ENCODE measurements at regions not wholly inside any gene's neighbourhood (a gene's known extent, or its start where the extent isn't known, plus 50 kb on each side); places are given as distances from the start of the nearest gene placed in this dataset.
"Not testable (repeated sequence)": the region's sequence is repeated elsewhere in the genome, so short reads cannot be mapped to it uniquely, and the experiment has no call there.

DNA sequence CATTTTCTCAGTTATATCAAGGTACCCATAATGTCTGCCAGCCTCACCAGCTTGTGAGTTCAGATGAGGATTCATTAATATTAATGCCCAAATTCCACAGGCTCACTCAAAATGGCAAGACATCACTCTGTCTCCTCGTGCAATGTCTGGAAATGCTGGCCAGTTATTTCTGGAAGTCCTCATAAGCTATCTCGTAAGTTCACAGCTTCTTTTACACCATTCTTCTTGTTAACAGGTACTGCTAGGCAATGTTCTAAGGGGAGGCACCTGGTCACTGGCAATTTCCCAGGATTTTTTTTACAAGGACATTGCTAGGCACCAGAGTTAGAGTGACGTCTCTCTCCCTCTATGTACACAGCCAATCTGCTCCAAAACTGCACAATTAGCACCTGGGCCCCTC lies 80.2 kb upstream of the SEMA3C start:
- Histone ChIP-seq H4K20me1 (ENCODE audit: insufficient read depth, low read length) (no peaks in the 10 kb centered on the region), H3K79me2 (ENCODE audit: insufficient read depth, low read length) (no peaks in the 10 kb centered on the region), H3K4me2 (ENCODE audit: low read length) (no peak overlapping the region), H3K27me3 (ENCODE audit: insufficient read depth, low read length) (no peaks in the 10 kb centered on the region), H3K4me3 (ENCODE audit: insufficient read depth, low read depth, low read length) (no peak overlapping the region), H3K36me3 (ENCODE audit: insufficient read depth, low read length) (no peaks in the 10 kb centered on the region), H3K9ac (ENCODE audit: low read length) (no peak overlapping the region), H3K4me1 (ENCODE audit: insufficient read depth, low read length) (no peaks in the 10 kb centered on the region), H2AFZ (ENCODE audit: low read depth, low read length) (no peak overlapping the region), H3K9me3 (ENCODE audit: insufficient read depth, low read depth, low read length) (no peaks in the 10 kb centered on the region), H3K27ac (ENCODE audit: low read depth, low read length) (no peak overlapping the region)
- H3K36me3 Mint-ChIP-seq (ENCODE audit: low read depth, unreplicated experiment), result no peaks in the 10 kb centered on the region
- TF ChIP-seq EZH2 (IDR thresholded peaks at IDR 0.05; ENCODE audit: insufficient read depth, low read length), result no peak
- TF ChIP-seq, protein P1, sequence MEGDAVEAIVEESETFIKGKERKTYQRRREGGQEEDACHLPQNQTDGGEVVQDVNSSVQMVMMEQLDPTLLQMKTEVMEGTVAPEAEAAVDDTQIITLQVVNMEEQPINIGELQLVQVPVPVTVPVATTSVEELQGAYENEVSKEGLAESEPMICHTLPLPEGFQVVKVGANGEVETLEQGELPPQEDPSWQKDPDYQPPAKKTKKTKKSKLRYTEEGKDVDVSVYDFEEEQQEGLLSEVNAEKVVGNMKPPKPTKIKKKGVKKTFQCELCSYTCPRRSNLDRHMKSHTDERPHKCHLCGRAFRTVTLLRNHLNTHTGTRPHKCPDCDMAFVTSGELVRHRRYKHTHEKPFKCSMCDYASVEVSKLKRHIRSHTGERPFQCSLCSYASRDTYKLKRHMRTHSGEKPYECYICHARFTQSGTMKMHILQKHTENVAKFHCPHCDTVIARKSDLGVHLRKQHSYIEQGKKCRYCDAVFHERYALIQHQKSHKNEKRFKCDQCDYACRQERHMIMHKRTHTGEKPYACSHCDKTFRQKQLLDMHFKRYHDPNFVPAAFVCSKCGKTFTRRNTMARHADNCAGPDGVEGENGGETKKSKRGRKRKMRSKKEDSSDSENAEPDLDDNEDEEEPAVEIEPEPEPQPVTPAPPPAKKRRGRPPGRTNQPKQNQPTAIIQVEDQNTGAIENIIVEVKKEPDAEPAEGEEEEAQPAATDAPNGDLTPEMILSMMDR (IDR thresholded peaks at IDR 0.05; ENCODE audit: insufficient read depth, low read depth, low read length), result no peak
- H3K27me3 Mint-ChIP-seq (ENCODE audit: low read depth, unreplicated experiment), result no peaks in the 10 kb centered on the region
- peaks cover 5% of the 10 kb centered on the region for H3K4me1 Mint-ChIP-seq (ENCODE audit: low read depth, unreplicated experiment)
- H3K27ac Mint-ChIP-seq (ENCODE audit: unreplicated experiment), result no peak overlapping the region
- no peak for DNase-seq (ENCODE audit: low read depth)
- no peaks in the 10 kb centered on the region for H3K9me3 Mint-ChIP-seq (ENCODE audit: unreplicated experiment)
- no peak for FAIRE-seq
- H3K4me3 Mint-ChIP-seq (ENCODE audit: unreplicated experiment), result no peak overlapping the region

DNA sequence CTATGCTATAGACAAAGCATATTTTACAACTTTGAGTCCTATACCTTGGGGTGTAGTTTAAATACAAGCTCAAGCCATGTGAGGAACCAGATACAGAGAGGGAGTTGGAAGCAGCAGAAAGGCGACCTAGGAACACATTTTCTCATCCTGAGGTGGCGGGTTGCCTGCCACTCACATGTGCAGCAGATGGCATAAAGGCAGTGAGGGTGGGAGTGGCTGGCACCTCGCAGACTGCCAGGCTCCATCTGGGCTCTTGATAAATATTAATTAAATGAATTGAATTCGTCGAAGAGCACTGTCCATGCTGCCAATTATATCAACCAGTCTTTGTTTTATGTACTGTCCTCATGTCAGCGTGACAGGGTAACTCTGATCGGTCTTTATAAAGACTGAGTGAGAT lies 79.0 kb upstream of the SEMA3C start:
- no peak overlapping the region for H3K4me3 Mint-ChIP-seq (ENCODE audit: unreplicated experiment)
- FAIRE-seq, result no peak

DNA sequence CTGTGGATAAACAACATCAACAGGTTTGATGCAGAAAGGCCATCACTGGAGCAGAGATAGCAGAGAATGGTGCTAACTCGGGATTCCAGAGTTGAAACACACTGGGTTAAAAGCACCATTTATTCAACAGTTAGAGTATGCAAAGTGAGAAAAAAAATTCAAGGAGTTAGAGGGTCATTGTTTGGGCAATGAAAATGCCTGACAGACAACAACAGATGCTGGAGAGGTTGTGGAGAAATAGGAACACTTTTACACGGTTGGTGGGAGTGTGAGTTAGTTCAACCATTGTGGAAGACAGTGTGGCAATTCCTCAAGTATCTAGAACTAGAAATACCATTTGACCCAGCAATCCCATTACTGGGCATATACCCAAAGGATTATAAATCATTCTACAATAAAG lies 77.4 kb upstream of the SEMA3C start:
- not testable (repeated sequence) for H3K4me1 Mint-ChIP-seq (ENCODE audit: low read depth, unreplicated experiment); H3K27ac Mint-ChIP-seq (ENCODE audit: unreplicated experiment); H2AFZ ChIP-seq (ENCODE audit: low read depth, low read length); H3K4me3 ChIP-seq (ENCODE audit: insufficient read depth, low read depth, low read length); H3K4me1 ChIP-seq (ENCODE audit: insufficient read depth, low read length); H3K27me3 Mint-ChIP-seq (ENCODE audit: low read depth, unreplicated experiment); FAIRE-seq; H3K36me3 Mint-ChIP-seq (ENCODE audit: low read depth, unreplicated experiment); H3K9me3 Mint-ChIP-seq (ENCODE audit: unreplicated experiment); DNase-seq (ENCODE audit: low read depth); H4K20me1 ChIP-seq (ENCODE audit: insufficient read depth, low read length); H3K4me3 Mint-ChIP-seq (ENCODE audit: unreplicated experiment); H3K36me3 ChIP-seq (ENCODE audit: insufficient read depth, low read length); H3K9me3 ChIP-seq (ENCODE audit: insufficient read depth, low read depth, low read length); H3K4me2 ChIP-seq (ENCODE audit: low read length); H3K27ac ChIP-seq (ENCODE audit: low read depth, low read length); H3K27me3 ChIP-seq (ENCODE audit: insufficient read depth, low read length); H3K79me2 ChIP-seq (ENCODE audit: insufficient read depth, low read length); H3K9ac ChIP-seq (ENCODE audit: low read length)

More for the DNA sequence above, 79.0 kb upstream of the SEMA3C start:
- DNase-seq (ENCODE audit: low read depth), result no peak
- TF ChIP-seq, protein P1 (IDR thresholded peaks at IDR 0.05; ENCODE audit: insufficient read depth, low read depth, low read length), result no peak
- TF ChIP-seq EZH2 (IDR thresholded peaks at IDR 0.05; ENCODE audit: insufficient read depth, low read length), result no peak
- no peaks in the 10 kb centered on the region for H3K36me3 Mint-ChIP-seq (ENCODE audit: low read depth, unreplicated experiment)
- no peak overlapping the region for H3K27ac Mint-ChIP-seq (ENCODE audit: unreplicated experiment)
- Histone ChIP-seq H3K4me1 (ENCODE audit: insufficient read depth, low read length) (no peaks in the 10 kb centered on the region), H3K79me2 (ENCODE audit: insufficient read depth, low read length) (no peaks in the 10 kb centered on the region), H3K27ac (ENCODE audit: low read depth, low read length) (no peak overlapping the region), H4K20me1 (ENCODE audit: insufficient read depth, low read length) (no peaks in the 10 kb centered on the region), H2AFZ (ENCODE audit: low read depth, low read length) (no peak overlapping the region), H3K36me3 (ENCODE audit: insufficient read depth, low read length) (no peaks in the 10 kb centered on the region), H3K9ac (ENCODE audit: low read length) (no peak overlapping the region), H3K27me3 (ENCODE audit: insufficient read depth, low read length) (no peaks in the 10 kb centered on the region), H3K4me2 (ENCODE audit: low read length) (no peak overlapping the region), H3K4me3 (ENCODE audit: insufficient read depth, low read depth, low read length) (no peak overlapping the region), H3K9me3 (ENCODE audit: insufficient read depth, low read depth, low read length) (no peaks in the 10 kb centered on the region)
- H3K27me3 Mint-ChIP-seq (ENCODE audit: low read depth, unreplicated experiment), result no peaks in the 10 kb centered on the region
- no peaks in the 10 kb centered on the region for H3K4me1 Mint-ChIP-seq (ENCODE audit: low read depth, unreplicated experiment)
- H3K9me3 Mint-ChIP-seq (ENCODE audit: unreplicated experiment), result no peaks in the 10 kb centered on the region

All from astrocyte (in vitro differentiated cells and primary cell).